BLaER1 (cell line): ENCODE measurements at regions not wholly inside any gene's neighbourhood (a gene's known extent, or its start where the extent isn't known, plus 50 kb on each side); places are given as distances from the start of the nearest gene placed in this dataset.

Source experiments
- H3K27ac ChIP-seq: shearing (Covaris generic); formaldehyde crosslinking; 2 replicates; pipeline ENCODE4 v1.8.1; 2022
- H3K27me3 ChIP-seq: shearing (Covaris generic); formaldehyde crosslinking; 2 replicates; pipeline ENCODE4 v1.8.1; 2022
- H3K36me3 ChIP-seq: shearing (Covaris generic); formaldehyde crosslinking; 2 replicates; pipeline ENCODE4 v1.8.1; 2022
- H3K4me1 ChIP-seq: shearing (Covaris generic); formaldehyde crosslinking; 2 replicates; pipeline ENCODE4 v1.8.1; 2022
- H3K4me2 ChIP-seq: shearing (Covaris generic); formaldehyde crosslinking; 2 replicates; pipeline ENCODE4 v1.8.1; 2022
- H3K4me3 ChIP-seq: shearing (Covaris generic); formaldehyde crosslinking; 2 replicates; pipeline ENCODE4 v1.8.1; 2022
- H3K9ac ChIP-seq: shearing (Covaris generic); formaldehyde crosslinking; 2 replicates; pipeline ENCODE4 v1.8.1; 2022
- H3K9me3 ChIP-seq: shearing (Covaris generic); formaldehyde crosslinking; 2 replicates; pipeline ENCODE4 v1.8.1; 2022
- H4K20me1 ChIP-seq: shearing (Covaris generic); formaldehyde crosslinking; 2 replicates; pipeline ENCODE4 v1.8.1; 2022
- Cebpa-rat ChIP-seq: shearing (Covaris generic); IDR thresholded peaks from 2 replicates; pipeline ENCODE4 v1.8.1; 2022

DNA sequence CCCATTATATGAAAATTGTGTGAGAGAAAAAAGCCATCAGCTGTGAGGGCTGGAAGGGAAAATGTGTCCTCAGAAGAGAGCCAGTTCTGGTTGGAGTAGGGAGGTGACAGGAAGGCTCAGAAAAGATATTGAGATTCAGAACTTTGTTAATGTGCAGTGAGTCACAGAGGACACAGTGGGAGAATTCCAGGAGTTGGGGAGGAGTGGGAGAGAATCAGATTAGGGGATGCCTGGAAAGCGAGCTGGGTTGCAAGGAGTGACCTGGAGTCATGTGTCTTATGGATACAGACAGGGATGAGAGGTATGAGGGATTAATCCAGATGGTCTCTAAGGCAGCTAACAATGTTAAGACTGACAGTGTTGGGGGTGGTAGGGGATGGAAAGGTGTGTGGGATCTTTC lies 67.5 kb downstream of the CHST2 start:
- Histone ChIP-seq H3K9ac (no peak overlapping the region), H3K36me3 (no peaks in the 10 kb centered on the region), H3K9me3 (no peaks in the 10 kb centered on the region; the same call in 1 of the 2 replicates), H3K27me3 (no peaks in the 10 kb centered on the region), H3K4me2 (no peak overlapping the region), H3K4me1 (no peaks in the 10 kb centered on the region), H3K27ac (no peak overlapping the region), H4K20me1 (no peaks in the 10 kb centered on the region), H3K4me3 (no peak overlapping the region)
- no peak for TF ChIP-seq Cebpa-rat

DNA sequence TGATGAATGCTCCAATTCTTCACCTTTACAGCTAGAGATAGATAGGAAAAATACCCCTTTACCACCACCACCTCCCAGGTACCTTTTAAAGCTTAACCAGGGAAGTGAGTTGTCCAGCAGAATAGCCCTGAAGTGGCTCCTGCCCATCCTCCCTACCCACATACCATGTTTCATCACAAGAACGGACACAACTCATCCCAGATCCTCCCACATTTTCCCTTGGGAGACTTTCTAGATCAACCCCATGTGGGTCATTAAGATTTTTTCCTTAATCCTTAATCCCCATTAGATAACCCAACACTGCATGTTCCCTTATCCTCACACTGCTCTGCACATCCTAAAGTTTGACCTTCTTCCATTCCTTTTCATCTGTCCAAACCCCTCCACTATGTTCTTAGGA lies 69.3 kb downstream of the CHST2 start:
- no peak overlapping the region for H3K9ac ChIP-seq
- H3K4me3 ChIP-seq: no peak overlapping the region
- peaks cover 11% of the 10 kb centered on the region for H3K9me3 ChIP-seq
- TF ChIP-seq Cebpa-rat: no peak
- H3K27me3 ChIP-seq: no peaks in the 10 kb centered on the region
- H4K20me1 ChIP-seq: no peaks in the 10 kb centered on the region
- H3K27ac ChIP-seq: no peak overlapping the region
- no peaks in the 10 kb centered on the region for H3K4me1 ChIP-seq
- H3K36me3 ChIP-seq: no peaks in the 10 kb centered on the region
- H3K4me2 ChIP-seq: no peak overlapping the region

GRCh38 chr3:143190101-143190500 lies 70.5 kb downstream of the CHST2 start:
- no peak for TF ChIP-seq Cebpa-rat
- Histone ChIP-seq H3K4me2 (no peak overlapping the region), H3K27me3 (no peaks in the 10 kb centered on the region), H3K4me1 (no peaks in the 10 kb centered on the region), H4K20me1 (no peaks in the 10 kb centered on the region), H3K4me3 (no peak overlapping the region), H3K9me3 (peaks cover 15% of the 10 kb centered on the region), H3K36me3 (no peaks in the 10 kb centered on the region), H3K27ac (no peak overlapping the region), H3K9ac (no peak overlapping the region)

- TF ChIP-seq Cebpa-rat: no peak
- Histone ChIP-seq H3K4me3 (no peak overlapping the region), H4K20me1 (no peaks in the 10 kb centered on the region), H3K9ac (no peak overlapping the region), H3K4me2 (no peak overlapping the region), H3K4me1 (no peaks in the 10 kb centered on the region), H3K27me3 (no peaks in the 10 kb centered on the region), H3K36me3 (no peaks in the 10 kb centered on the region), H3K9me3 (peaks cover 15% of the 10 kb centered on the region), H3K27ac (no peak overlapping the region)
These were observed 72.6 kb downstream of the CHST2 start for GRCh38 chr3:143192193-143192592.

GRCh38 chr3:143200001-143200924 lies 80.7 kb downstream of the CHST2 start:
- no peak overlapping the region for H3K27ac ChIP-seq
- H3K9me3 ChIP-seq: peaks cover 6% of the 10 kb centered on the region
- no peak overlapping the region for H3K4me2 ChIP-seq
- H3K9ac ChIP-seq: no peak overlapping the region
- H3K27me3 ChIP-seq: no peaks in the 10 kb centered on the region
- no peaks in the 10 kb centered on the region for H3K36me3 ChIP-seq
- no peak overlapping the region for H3K4me3 ChIP-seq
- TF ChIP-seq Cebpa-rat: no peak
- no peaks in the 10 kb centered on the region for H4K20me1 ChIP-seq
- H3K4me1 ChIP-seq: peaks cover 10% of the 10 kb centered on the region

- no peak overlapping the region for H3K4me2 ChIP-seq
- no peak for TF ChIP-seq Cebpa-rat
- H3K27ac ChIP-seq: no peak overlapping the region
These were observed 81.5 kb downstream of the CHST2 start for GRCh38 chr3:143201045-143201444.

DNA sequence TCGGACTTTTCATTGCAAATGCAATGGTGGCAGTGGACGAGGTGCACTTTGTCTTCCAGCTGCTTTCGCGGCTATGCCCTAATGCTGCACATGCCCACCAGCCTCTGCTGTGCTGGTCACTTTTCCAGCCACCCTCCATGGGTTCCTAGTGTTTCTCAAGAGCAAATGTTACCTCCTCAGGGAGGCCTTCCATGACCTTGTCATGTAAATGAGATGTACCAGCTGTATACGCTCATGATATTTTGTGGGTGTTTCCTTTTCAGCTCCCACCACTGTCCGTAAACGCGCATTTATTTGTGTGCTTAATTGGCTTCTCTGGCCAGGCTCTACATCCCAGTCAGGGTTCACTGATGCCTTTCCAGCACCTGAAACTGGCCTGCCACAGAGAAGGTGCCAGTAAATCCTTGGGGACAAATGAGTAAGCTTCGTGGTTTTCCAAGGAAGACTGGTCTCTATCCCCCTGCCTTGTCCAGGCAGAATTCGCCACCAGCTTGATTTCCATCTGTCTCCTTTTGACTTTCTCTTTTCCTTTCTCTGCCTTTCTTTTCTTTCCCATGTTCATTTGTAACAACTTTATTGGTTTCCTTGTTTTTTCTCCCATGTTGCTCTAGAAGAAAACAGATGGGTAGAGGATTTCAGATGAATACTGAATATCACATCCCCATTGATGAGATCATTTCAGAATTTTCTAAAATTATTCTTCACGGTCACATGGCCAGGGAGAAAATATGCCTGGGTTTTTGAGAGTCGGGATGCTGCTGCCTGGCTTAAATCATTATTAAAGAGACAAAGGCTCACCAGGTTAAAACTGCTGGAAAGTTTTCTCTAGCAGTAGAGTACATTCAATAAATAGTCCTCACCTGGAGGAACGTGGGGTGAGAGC lies 82.5 kb downstream of the CHST2 start:
- Histone ChIP-seq H4K20me1 (no peaks in the 10 kb centered on the region), H3K4me1 (peaks cover 25% of the 10 kb centered on the region), H3K9me3 (peaks cover 16% of the 10 kb centered on the region), H3K36me3 (no peaks in the 10 kb centered on the region), H3K4me2 (peak overlapping the region; percentile 20; the same call in 1 of the 2 replicates), H3K27ac (no peak overlapping the region), H3K27me3 (no peaks in the 10 kb centered on the region), H3K9ac (no peak overlapping the region), H3K4me3 (no peak overlapping the region)
- TF ChIP-seq Cebpa-rat: no peak

More at GRCh38 chr3:143201045-143201444, 81.5 kb downstream of the CHST2 start:
- Histone ChIP-seq H3K4me3 (no peak overlapping the region), H3K9me3 (peaks cover 14% of the 10 kb centered on the region), H3K36me3 (no peaks in the 10 kb centered on the region), H3K27me3 (no peaks in the 10 kb centered on the region), H4K20me1 (no peaks in the 10 kb centered on the region), H3K4me1 (peaks cover 14% of the 10 kb centered on the region), H3K9ac (no peak overlapping the region)

DNA sequence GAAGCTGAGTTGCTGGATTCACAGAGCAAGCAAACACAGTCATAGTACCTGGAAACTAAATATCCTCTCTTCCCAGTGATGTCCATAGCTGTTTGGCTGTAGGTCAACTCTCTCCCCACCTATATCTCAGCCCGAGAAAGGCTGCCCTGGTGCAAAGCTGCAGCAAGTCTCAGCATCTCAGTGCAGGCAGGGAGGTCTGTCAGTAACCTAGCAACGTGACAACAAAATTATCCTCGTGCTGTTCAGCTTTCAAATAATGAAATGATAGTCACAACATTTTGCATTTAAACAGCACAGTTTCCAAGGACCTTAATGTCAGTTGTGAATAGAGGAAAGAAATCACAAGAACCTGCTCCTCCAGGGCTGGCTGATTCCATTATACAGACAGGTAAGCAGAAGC lies 83.6 kb downstream of the CHST2 start:
- Histone ChIP-seq H4K20me1 (no peaks in the 10 kb centered on the region), H3K27me3 (no peaks in the 10 kb centered on the region), H3K4me2 (no peak overlapping the region), H3K36me3 (no peaks in the 10 kb centered on the region), H3K9ac (no peak overlapping the region), H3K4me3 (no peak overlapping the region), H3K9me3 (peaks cover 16% of the 10 kb centered on the region), H3K27ac (no peak overlapping the region), H3K4me1 (peaks cover 35% of the 10 kb centered on the region)
- TF ChIP-seq Cebpa-rat: no peak

- Histone ChIP-seq H3K4me2 (no peak overlapping the region), H3K9ac (no peak overlapping the region), H3K27ac (no peak overlapping the region), H3K9me3 (peaks cover 16% of the 10 kb centered on the region), H3K4me3 (no peak overlapping the region), H4K20me1 (no peaks in the 10 kb centered on the region), H3K36me3 (no peaks in the 10 kb centered on the region), H3K4me1 (peaks cover 42% of the 10 kb centered on the region), H3K27me3 (no peaks in the 10 kb centered on the region)
- no peak for TF ChIP-seq Cebpa-rat
These were observed 84.3 kb downstream of the CHST2 start for GRCh38 chr3:143203848-143204247.

DNA sequence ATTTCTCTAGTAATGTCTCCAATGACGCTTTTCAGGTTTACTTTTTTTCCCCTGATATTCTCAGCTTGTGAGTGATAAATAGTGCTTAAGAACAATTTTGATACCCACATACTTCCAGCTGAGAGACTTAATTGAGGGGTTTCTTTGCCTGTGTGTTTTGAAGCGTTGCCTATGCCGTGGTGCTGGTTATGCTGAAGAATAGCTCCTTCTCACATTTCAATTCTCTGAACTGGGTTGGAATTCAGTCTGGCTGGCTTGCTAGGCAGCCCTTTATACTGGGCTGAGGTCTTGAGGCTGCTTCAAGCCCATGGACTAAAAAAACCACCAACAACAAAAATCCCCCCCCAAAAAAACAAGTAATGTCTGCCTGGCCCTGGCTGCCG lies 87.4 kb downstream of the CHST2 start:
- Histone ChIP-seq H3K27ac (peak overlapping the region; percentile 64), H4K20me1 (no peaks in the 10 kb centered on the region), H3K9me3 (peaks cover 16% of the 10 kb centered on the region), H3K9ac (peak overlapping the region; percentile 44; the same call in 1 of the 2 replicates), H3K4me1 (peaks cover 53% of the 10 kb centered on the region), H3K27me3 (no peaks in the 10 kb centered on the region), H3K36me3 (no peaks in the 10 kb centered on the region), H3K4me3 (no peak overlapping the region), H3K4me2 (peak overlapping the region; percentile 65)
- no peak for TF ChIP-seq Cebpa-rat
